SK-N-SH treated with all-trans-retinoic acid at 6 μM for 48 hours (cell line): ENCODE measurements at regions not wholly inside any gene's neighbourhood (a gene's known extent, or its start where the extent isn't known, plus 50 kb on each side); places are given as distances from the start of the nearest gene placed in this dataset.

ENCODE experiments used
- ATAC-seq: fragments of 200-7000 bp; cut with Tn5 transposase; 3 replicates; pipeline ENCODE4 v1.9.1; 2020; ENCODE audit warnings: mild to moderate bottlenecking, moderate library complexity
- ARNTL ChIP-seq: fragments of 450-650 bp; formaldehyde crosslinking; IDR thresholded peaks from 2 replicates; pipeline ENCODE4 v1.5.0; 2020; ENCODE audit warnings: low read depth, mild to moderate bottlenecking, moderate library complexity, borderline replicate concordance
- BACH2 ChIP-seq: fragments of 250-450 bp; sonication (Bioruptor Pico); IDR thresholded peaks from 2 replicates; pipeline ENCODE4 v1.9.0; 2021; ENCODE audit warnings: mild to moderate bottlenecking, borderline replicate concordance
- CSDC2 ChIP-seq: fragments of 250-450 bp; sonication (Bioruptor Pico); IDR thresholded peaks from 2 replicates; pipeline ENCODE4 v1.5.0; 2020; ENCODE audit warnings: mild to moderate bottlenecking, moderate library complexity
- ESRRG ChIP-seq: fragments of 250-450 bp; sonication (Bioruptor Pico); IDR thresholded peaks from 2 replicates; pipeline ENCODE4 v1.6.1; 2021; ENCODE audit warnings: mild to moderate bottlenecking
- GLIS3 ChIP-seq: fragments of 250-450 bp; sonication (Bioruptor Pico); IDR thresholded peaks from 2 replicates; pipeline ENCODE4 v1.5.0; 2020; ENCODE audit warnings: mild to moderate bottlenecking, moderate library complexity
- OSR1 ChIP-seq: fragments of 250-450 bp; sonication (Bioruptor Pico); IDR thresholded peaks from 2 replicates; pipeline ENCODE4 v1.8.0; 2022; ENCODE audit warnings: moderate library complexity, mild to moderate bottlenecking, inconsistent platforms
- PPARA ChIP-seq: fragments of 250-450 bp; sonication (Bioruptor Pico); IDR thresholded peaks from 2 replicates; pipeline ENCODE4 v1.5.0; 2020; ENCODE audit warnings: mild to moderate bottlenecking, borderline replicate concordance
- RARB ChIP-seq: fragments of 250-450 bp; sonication (Bioruptor Pico); IDR thresholded peaks from 2 replicates; pipeline ENCODE4 v1.8.0; 2021; ENCODE audit warnings: mild to moderate bottlenecking, moderate library complexity
- SNAI2 ChIP-seq: fragments of 250-450 bp; sonication (Bioruptor Pico); IDR thresholded peaks from 2 replicates; pipeline ENCODE4 v1.5.0; 2020; ENCODE audit warnings: mild to moderate bottlenecking, moderate library complexity
- TCF4 ChIP-seq: fragments of 250-450 bp; sonication (Bioruptor Pico); IDR thresholded peaks from 2 replicates; pipeline ENCODE4 v1.8.0; 2021; ENCODE audit warnings: mild to moderate bottlenecking, moderate library complexity, borderline replicate concordance
- TOX ChIP-seq: fragments of 250-450 bp; sonication (Bioruptor Pico); IDR thresholded peaks from 2 replicates; pipeline ENCODE4 v1.8.0; 2021; ENCODE audit warnings: mild to moderate bottlenecking, moderate library complexity, borderline replicate concordance
- ZC3H10 ChIP-seq: fragments of 250-450 bp; sonication (Bioruptor Pico); IDR thresholded peaks from 2 replicates; pipeline ENCODE4 v1.5.1; 2021; ENCODE audit warnings: mild to moderate bottlenecking, moderate library complexity
- ZFP3 ChIP-seq: fragments of 250-450 bp; sonication (Bioruptor Pico); IDR thresholded peaks from 2 replicates; pipeline ENCODE4 v1.5.0; 2020; ENCODE audit warnings: mild to moderate bottlenecking, moderate library complexity
- ZNF565 ChIP-seq: fragments of 450-650 bp; formaldehyde crosslinking; conservative IDR thresholded peaks from 2 replicates; pipeline ENCODE4 v1.5.0; 2020; ENCODE audit warnings: low read depth, mild to moderate bottlenecking, moderate library complexity
- ZNF70 ChIP-seq: fragments of 450-650 bp; formaldehyde crosslinking; IDR thresholded peaks from 2 replicates; pipeline ENCODE4 v1.5.0; 2020; ENCODE audit warnings: mild to moderate bottlenecking, moderate library complexity
- ZNF8 ChIP-seq: fragments of 450-650 bp; formaldehyde crosslinking; IDR thresholded peaks from 2 replicates; pipeline ENCODE4 v1.5.0; 2020; ENCODE audit warnings: mild to moderate bottlenecking, moderate library complexity
- TF ChIP-seq, protein P1 (sequence below): fragments of 250-450 bp; sonication (Bioruptor Pico); IDR thresholded peaks from 2 replicates; pipeline ENCODE4 v1.5.1; 2021; ENCODE audit warnings: mild to moderate bottlenecking, moderate library complexity
- TF ChIP-seq, protein P2 (sequence below): fragments of 250-450 bp; sonication (Bioruptor Pico); IDR thresholded peaks from 2 replicates; pipeline ENCODE4 v1.8.0; 2021; ENCODE audit warnings: low read depth, mild to moderate bottlenecking, moderate library complexity, borderline replicate concordance
- TF ChIP-seq, protein P3 (sequence below): fragments of 250-450 bp; sonication (Bioruptor Pico); IDR thresholded peaks from 2 replicates; pipeline ENCODE4 v1.5.1; 2020; ENCODE audit warnings: low read depth, mild to moderate bottlenecking, moderate library complexity
- TF ChIP-seq, protein P4 (sequence below): fragments of 250-450 bp; sonication (Bioruptor Pico); IDR thresholded peaks from 2 replicates; pipeline ENCODE4 v1.5.0; 2020; ENCODE audit warnings: mild to moderate bottlenecking, moderate library complexity
- TF ChIP-seq, protein P5 (sequence below): fragments of 250-450 bp; sonication (Bioruptor Pico); IDR thresholded peaks from 2 replicates; pipeline ENCODE4 v1.8.0; 2020; ENCODE audit warnings: mild to moderate bottlenecking, moderate library complexity, borderline replicate concordance

DNA sequence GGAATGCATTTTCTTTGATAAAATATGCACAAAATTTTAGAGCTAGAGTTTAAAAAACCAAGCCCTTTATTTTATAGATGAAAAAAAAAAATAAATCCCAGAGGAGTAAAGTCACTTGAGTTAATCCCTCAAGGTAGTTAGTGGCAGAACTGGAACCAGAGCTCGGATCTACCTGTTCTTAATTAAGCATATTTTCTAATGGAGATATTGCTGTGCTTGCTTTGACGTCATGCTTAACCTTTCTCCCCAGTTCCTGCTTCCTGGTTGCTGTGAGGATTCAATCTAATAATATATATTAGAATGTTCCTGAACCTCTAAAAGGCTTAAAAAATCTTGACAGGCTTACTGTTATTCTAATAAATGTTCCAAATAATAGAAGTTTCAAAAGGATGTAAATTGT is 300.6 kb upstream of the KLF12 start:
- ATAC-seq = no peak
- TF ChIP-seq ZFP3 (CRISPR knock-in tag) = no peak
- TF ChIP-seq ZNF70 (CRISPR knock-in tag) = no peak
- TF ChIP-seq TOX (CRISPR knock-in tag) = no peak
- TF ChIP-seq, protein P1, sequence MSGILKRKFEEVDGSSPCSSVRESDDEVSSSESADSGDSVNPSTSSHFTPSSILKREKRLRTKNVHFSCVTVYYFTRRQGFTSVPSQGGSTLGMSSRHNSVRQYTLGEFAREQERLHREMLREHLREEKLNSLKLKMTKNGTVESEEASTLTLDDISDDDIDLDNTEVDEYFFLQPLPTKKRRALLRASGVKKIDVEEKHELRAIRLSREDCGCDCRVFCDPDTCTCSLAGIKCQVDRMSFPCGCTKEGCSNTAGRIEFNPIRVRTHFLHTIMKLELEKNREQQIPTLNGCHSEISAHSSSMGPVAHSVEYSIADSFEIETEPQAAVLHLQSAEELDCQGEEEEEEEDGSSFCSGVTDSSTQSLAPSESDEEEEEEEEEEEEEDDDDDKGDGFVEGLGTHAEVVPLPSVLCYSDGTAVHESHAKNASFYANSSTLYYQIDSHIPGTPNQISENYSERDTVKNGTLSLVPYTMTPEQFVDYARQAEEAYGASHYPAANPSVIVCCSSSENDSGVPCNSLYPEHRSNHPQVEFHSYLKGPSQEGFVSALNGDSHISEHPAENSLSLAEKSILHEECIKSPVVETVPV (CRISPR knock-in tag) = no peak
- no peak for TF ChIP-seq BACH2
- TF ChIP-seq TCF4 (CRISPR knock-in tag) = no peak
- no peak for TF ChIP-seq GLIS3 (CRISPR knock-in tag)
- TF ChIP-seq, protein P2, sequence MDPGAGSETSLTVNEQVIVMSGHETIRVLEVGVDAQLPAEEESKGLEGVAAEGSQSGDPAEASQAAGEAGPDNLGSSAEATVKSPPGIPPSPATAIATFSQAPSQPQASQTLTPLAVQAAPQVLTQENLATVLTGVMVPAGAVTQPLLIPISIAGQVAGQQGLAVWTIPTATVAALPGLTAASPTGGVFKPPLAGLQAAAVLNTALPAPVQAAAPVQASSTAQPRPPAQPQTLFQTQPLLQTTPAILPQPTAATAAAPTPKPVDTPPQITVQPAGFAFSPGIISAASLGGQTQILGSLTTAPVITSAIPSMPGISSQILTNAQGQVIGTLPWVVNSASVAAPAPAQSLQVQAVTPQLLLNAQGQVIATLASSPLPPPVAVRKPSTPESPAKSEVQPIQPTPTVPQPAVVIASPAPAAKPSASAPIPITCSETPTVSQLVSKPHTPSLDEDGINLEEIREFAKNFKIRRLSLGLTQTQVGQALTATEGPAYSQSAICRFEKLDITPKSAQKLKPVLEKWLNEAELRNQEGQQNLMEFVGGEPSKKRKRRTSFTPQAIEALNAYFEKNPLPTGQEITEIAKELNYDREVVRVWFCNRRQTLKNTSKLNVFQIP (CRISPR knock-in tag) = no peak
- TF ChIP-seq, protein P3, sequence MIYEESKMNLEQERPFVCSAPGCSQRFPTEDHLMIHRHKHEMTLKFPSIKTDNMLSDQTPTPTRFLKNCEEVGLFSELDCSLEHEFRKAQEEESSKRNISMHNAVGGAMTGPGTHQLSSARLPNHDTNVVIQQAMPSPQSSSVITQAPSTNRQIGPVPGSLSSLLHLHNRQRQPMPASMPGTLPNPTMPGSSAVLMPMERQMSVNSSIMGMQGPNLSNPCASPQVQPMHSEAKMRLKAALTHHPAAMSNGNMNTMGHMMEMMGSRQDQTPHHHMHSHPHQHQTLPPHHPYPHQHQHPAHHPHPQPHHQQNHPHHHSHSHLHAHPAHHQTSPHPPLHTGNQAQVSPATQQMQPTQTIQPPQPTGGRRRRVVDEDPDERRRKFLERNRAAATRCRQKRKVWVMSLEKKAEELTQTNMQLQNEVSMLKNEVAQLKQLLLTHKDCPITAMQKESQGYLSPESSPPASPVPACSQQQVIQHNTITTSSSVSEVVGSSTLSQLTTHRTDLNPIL = no peak
- no peak for TF ChIP-seq ZNF8 (CRISPR knock-in tag)
- TF ChIP-seq, protein P4, sequence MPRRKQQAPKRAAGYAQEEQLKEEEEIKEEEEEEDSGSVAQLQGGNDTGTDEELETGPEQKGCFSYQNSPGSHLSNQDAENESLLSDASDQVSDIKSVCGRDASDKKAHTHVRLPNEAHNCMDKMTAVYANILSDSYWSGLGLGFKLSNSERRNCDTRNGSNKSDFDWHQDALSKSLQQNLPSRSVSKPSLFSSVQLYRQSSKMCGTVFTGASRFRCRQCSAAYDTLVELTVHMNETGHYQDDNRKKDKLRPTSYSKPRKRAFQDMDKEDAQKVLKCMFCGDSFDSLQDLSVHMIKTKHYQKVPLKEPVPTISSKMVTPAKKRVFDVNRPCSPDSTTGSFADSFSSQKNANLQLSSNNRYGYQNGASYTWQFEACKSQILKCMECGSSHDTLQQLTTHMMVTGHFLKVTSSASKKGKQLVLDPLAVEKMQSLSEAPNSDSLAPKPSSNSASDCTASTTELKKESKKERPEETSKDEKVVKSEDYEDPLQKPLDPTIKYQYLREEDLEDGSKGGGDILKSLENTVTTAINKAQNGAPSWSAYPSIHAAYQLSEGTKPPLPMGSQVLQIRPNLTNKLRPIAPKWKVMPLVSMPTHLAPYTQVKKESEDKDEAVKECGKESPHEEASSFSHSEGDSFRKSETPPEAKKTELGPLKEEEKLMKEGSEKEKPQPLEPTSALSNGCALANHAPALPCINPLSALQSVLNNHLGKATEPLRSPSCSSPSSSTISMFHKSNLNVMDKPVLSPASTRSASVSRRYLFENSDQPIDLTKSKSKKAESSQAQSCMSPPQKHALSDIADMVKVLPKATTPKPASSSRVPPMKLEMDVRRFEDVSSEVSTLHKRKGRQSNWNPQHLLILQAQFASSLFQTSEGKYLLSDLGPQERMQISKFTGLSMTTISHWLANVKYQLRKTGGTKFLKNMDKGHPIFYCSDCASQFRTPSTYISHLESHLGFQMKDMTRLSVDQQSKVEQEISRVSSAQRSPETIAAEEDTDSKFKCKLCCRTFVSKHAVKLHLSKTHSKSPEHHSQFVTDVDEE (CRISPR knock-in tag) = no peak
- no peak for TF ChIP-seq SNAI2 (CRISPR knock-in tag)
- TF ChIP-seq, protein P5, sequence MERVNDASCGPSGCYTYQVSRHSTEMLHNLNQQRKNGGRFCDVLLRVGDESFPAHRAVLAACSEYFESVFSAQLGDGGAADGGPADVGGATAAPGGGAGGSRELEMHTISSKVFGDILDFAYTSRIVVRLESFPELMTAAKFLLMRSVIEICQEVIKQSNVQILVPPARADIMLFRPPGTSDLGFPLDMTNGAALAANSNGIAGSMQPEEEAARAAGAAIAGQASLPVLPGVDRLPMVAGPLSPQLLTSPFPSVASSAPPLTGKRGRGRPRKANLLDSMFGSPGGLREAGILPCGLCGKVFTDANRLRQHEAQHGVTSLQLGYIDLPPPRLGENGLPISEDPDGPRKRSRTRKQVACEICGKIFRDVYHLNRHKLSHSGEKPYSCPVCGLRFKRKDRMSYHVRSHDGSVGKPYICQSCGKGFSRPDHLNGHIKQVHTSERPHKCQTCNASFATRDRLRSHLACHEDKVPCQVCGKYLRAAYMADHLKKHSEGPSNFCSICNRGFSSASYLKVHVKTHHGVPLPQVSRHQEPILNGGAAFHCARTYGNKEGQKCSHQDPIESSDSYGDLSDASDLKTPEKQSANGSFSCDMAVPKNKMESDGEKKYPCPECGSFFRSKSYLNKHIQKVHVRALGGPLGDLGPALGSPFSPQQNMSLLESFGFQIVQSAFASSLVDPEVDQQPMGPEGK = no peak
- TF ChIP-seq ARNTL = no peak
- no peak for TF ChIP-seq CSDC2
- no peak for TF ChIP-seq ZNF565 (CRISPR knock-in tag)
- TF ChIP-seq ESRRG (CRISPR knock-in tag) = no peak
- no peak for TF ChIP-seq OSR1 (CRISPR knock-in tag)

DNA sequence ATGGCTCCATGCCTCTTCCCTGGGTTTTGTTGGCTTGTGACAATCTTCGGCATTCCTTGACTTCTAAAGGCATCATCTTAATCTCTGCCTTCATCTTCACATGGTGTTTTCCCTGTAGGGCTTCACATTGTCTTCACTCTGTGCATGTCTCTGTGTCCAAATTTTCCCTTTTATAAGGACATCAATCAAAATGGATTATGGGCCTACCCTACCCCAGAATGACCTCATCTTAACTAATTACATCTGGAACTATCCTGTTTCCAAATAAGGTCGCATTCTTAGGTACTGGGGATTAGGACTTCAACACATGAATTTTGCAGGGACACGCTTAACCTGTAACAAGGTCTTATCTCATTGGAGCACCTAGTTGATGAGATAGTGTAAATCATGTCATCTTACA is 290.3 kb upstream of the KLF12 start:
- no peak for ATAC-seq
- TF ChIP-seq RARB (CRISPR knock-in tag) (no peak), ZNF565 (CRISPR knock-in tag) (no peak), CSDC2 (no peak), TCF4 (CRISPR knock-in tag) (no peak), TOX (CRISPR knock-in tag) (no peak), OSR1 (CRISPR knock-in tag) (no peak), PPARA (CRISPR knock-in tag) (no peak), GLIS3 (CRISPR knock-in tag) (no peak), SNAI2 (CRISPR knock-in tag) (no peak)
- TF ChIP-seq, protein P1 (CRISPR knock-in tag) = no peak

DNA sequence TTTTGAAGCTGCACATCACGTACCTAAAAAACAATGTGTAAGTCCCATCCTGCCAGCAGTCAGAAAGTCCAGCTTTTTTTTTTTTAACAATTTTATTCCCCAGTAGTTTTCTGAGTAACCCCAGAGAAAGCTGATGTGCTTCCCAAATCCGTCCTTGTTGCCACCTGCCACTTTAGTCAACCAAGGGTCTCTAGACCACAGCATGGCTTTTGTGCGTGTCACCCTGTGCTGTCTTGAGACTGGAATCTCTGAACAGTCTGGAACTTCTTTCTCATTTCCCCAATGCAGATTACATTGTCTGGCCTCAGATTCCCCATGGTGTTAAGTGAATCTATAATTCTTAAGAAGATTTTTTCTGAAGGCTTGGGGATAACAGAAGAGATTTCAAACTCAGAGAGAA is 289.2 kb upstream of the KLF12 start:
- TF ChIP-seq ZC3H10 (CRISPR knock-in tag) (no peak), ZFP3 (CRISPR knock-in tag) (no peak), RARB (CRISPR knock-in tag) (no peak)
- no peak for ATAC-seq
